ENCODE measurements at regions not wholly inside any gene's neighbourhood (a gene's known extent, or its start where the extent isn't known, plus 50 kb on each side); places are given as distances from the start of the nearest gene placed in this dataset.

DNA sequence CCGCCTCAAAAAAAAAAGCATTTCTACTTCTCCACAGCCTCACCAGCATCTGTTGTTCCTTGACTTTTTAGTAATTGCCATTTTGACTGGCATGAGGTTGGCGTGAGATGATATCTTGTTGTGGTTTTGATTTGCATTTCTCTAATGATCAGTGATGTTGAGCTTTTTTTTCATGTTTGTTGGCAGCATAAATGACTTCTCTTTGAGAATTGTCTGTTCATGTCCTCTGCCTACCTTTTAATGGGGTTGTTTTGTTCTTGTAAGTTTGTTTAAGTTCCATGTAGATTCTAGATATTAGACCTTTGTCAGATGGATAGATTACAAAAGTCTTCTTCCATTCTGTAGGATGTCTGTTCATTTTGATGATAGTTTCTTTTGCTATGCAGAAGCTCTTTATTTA lies 182.9 kb downstream of the FOXG1 start:
- TF ChIP-seq EP300 (IDR thresholded peaks at IDR 0.05) (no peak), POLR2A (IDR thresholded peaks at IDR 0.05) (no peak)
- TF ChIP-seq, protein P1, sequence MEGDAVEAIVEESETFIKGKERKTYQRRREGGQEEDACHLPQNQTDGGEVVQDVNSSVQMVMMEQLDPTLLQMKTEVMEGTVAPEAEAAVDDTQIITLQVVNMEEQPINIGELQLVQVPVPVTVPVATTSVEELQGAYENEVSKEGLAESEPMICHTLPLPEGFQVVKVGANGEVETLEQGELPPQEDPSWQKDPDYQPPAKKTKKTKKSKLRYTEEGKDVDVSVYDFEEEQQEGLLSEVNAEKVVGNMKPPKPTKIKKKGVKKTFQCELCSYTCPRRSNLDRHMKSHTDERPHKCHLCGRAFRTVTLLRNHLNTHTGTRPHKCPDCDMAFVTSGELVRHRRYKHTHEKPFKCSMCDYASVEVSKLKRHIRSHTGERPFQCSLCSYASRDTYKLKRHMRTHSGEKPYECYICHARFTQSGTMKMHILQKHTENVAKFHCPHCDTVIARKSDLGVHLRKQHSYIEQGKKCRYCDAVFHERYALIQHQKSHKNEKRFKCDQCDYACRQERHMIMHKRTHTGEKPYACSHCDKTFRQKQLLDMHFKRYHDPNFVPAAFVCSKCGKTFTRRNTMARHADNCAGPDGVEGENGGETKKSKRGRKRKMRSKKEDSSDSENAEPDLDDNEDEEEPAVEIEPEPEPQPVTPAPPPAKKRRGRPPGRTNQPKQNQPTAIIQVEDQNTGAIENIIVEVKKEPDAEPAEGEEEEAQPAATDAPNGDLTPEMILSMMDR (IDR thresholded peaks at IDR 0.05) = no peak
- Histone ChIP-seq H3K27ac (no peak overlapping the region), H3K27me3 (no peaks in the 10 kb centered on the region), H3K4me3 (no peak overlapping the region), H3K9me3 (no peaks in the 10 kb centered on the region), H3K36me3 (no peaks in the 10 kb centered on the region), H3K4me1 (ENCODE audit: insufficient read depth) (no peaks in the 10 kb centered on the region)
- WGBS, 3 donors = 84 to 89% (median 88%) methylated on average over 2 of the region's 2 CpGs
- intact Hi-C loops (cut with DNase I) = no loop called here
- no peak for DNase-seq

DNA sequence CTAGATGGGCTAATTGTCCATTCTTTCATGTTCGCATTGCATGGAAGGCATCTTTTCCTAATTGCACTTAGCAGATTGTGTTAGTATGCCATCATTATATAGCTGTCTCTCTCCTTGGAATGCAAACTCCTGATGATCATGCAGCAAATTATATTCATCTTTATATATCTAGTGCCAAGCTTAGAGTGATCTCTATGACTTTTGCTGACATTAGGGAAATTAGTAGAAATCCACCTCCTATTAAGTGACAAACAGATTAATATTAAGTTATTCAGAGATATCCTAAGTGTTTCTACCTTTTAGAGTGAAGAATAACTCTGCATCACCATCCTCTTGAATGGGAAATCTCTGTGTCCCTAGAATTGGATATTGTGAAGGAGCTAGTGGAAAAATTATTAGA lies 185.6 kb downstream of the FOXG1 start:
- Histone ChIP-seq H3K27ac (no peak overlapping the region), H3K9me3 (no peaks in the 10 kb centered on the region), H3K27me3 (no peaks in the 10 kb centered on the region), H3K4me3 (no peak overlapping the region), H3K36me3 (no peaks in the 10 kb centered on the region), H3K4me1 (ENCODE audit: insufficient read depth) (no peaks in the 10 kb centered on the region)
- WGBS, 3 donors = 88 to 93% (median 90%) methylated on average over 1 of the region's 1 CpG
- no peak for TF ChIP-seq POLR2A (IDR thresholded peaks at IDR 0.05)
- TF ChIP-seq EP300 (IDR thresholded peaks at IDR 0.05) = no peak
- TF ChIP-seq, protein P1 (IDR thresholded peaks at IDR 0.05) = no peak
- no peak for DNase-seq
- intact Hi-C loops (cut with DNase I) = no loop called here

DNA sequence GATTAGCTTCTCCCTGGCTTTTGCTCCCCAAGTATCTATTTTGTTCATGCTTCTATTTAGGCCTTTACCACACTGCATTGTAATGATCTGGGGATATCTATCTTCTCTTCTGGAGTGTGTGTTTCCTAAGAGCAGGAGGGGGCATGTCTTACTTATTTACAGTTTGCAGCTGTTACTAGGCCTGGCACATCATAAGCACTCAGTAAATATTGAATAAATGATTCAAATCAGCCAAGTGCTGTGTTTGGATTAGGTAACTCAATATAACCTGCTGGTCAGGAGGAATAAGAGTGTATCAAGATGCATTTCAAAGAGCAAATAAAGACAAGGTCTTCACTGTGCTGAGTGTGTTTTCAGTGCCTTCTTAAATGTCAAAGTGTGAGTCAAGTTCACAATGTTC lies 186.1 kb downstream of the FOXG1 start:
- H3K36me3 ChIP-seq = no peaks in the 10 kb centered on the region
- no peak for DNase-seq

DNA sequence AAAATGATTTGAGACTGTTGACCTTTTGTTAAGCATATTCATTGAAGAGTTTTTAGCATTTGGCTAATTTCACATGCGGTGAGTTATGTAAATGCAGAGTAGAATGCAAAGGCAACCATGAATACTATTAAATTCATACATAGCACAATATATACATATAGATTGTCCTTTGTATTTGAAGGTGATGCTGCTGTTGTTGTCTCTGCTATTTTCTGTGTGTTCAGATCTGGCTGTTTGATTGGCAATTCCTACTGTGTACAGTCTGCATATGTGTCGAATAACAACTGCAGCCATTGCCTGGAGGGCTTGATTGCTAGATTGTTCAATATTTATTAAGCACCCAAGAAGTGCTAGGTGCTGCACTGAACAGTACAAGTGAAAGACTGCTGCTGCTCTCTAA lies 187.4 kb downstream of the FOXG1 start:
- DNase-seq = no peak
- no peaks in the 10 kb centered on the region for H3K36me3 ChIP-seq
- no peak overlapping the region for H3K27ac ChIP-seq
- TF ChIP-seq, protein P1 (IDR thresholded peaks at IDR 0.05) = no peak
- TF ChIP-seq POLR2A (IDR thresholded peaks at IDR 0.05) = no peak
- TF ChIP-seq EP300 (IDR thresholded peaks at IDR 0.05) = no peak
- WGBS, 3 donors = 81 to 92% (median 86%) methylated on average over 2 of the region's 2 CpGs
- H3K9me3 ChIP-seq = no peaks in the 10 kb centered on the region
- H3K4me3 ChIP-seq = no peak overlapping the region
- no peaks in the 10 kb centered on the region for H3K4me1 ChIP-seq (ENCODE audit: insufficient read depth)
- H3K27me3 ChIP-seq = no peaks in the 10 kb centered on the region
- intact Hi-C loops (cut with DNase I) = no loop called here

More for the DNA sequence above, 186.1 kb downstream of the FOXG1 start:
- Histone ChIP-seq H3K9me3 (no peaks in the 10 kb centered on the region), H3K4me1 (ENCODE audit: insufficient read depth) (no peaks in the 10 kb centered on the region), H3K4me3 (no peak overlapping the region), H3K27me3 (no peaks in the 10 kb centered on the region), H3K27ac (no peak overlapping the region)
- intact Hi-C loops (cut with DNase I) = no loop called here
- TF ChIP-seq EP300 (IDR thresholded peaks at IDR 0.05) (no peak), POLR2A (IDR thresholded peaks at IDR 0.05) (no peak)
- TF ChIP-seq, protein P1 (IDR thresholded peaks at IDR 0.05) = no peak
